Liver (tissue), 3 donors: ENCODE measurements at regions not wholly inside any gene's neighbourhood (a gene's known extent, or its start where the extent isn't known, plus 50 kb on each side); places are given as distances from the start of the nearest gene placed in this dataset.

Experiments
- ATF3 ChIP-seq: IDR thresholded peaks from 2 replicates; pipeline ENCODE4 v1.6.1; 2016; ENCODE audit warnings: antibody characterized with exemption
- CTCF ChIP-seq: fragments of 150-350 bp; IDR thresholded peaks from 2 replicates; pipeline ENCODE4 v1.5.1; 2017; ENCODE audit warnings: improper control_type of control experiment, low read depth, low read length; ENCODE audit not compliant: missing input control
- EGR1 ChIP-seq, 2 donors: IDR thresholded peaks; 2 replicates each; pipeline ENCODE4 v1.6.1; 2016 to 2018; ENCODE audit warnings: antibody characterized with exemption in 2 of 2, low read depth in 2 of 2
- FOXA1 ChIP-seq: IDR thresholded peaks from 2 replicates; pipeline ENCODE4 v1.6.1; 2016; ENCODE audit warnings: antibody characterized with exemption
- GABPA ChIP-seq, 2 donors: IDR thresholded peaks in 1 of 2; conservative IDR thresholded peaks in 1 of 2; 2 replicates each; pipeline ENCODE4 v1.6.1; 2016; ENCODE audit warnings: antibody characterized with exemption in 2 of 2, mild to moderate bottlenecking in 1 of 2, moderate library complexity in 1 of 2
- JUND ChIP-seq, 2 donors: IDR thresholded peaks; 2 replicates each; pipeline ENCODE4 v1.6.1; 2016; ENCODE audit warnings: antibody characterized with exemption in 2 of 2
- MAX ChIP-seq: IDR thresholded peaks from 2 replicates; pipeline ENCODE4 v1.6.1; 2016; ENCODE audit warnings: antibody characterized with exemption
- RAD21 ChIP-seq, 2 donors: IDR thresholded peaks; 2 replicates each; pipeline ENCODE4 v1.6.1; 2016; ENCODE audit warnings: antibody characterized with exemption in 2 of 2, mild to moderate bottlenecking in 2 of 2
- REST ChIP-seq: IDR thresholded peaks from 2 replicates; pipeline ENCODE4 v1.6.1; 2016; ENCODE audit warnings: antibody characterized with exemption, mild to moderate bottlenecking
- RXRA ChIP-seq, 2 donors: IDR thresholded peaks; 2 replicates each; pipeline ENCODE4 v1.6.1; 2017 to 2018; ENCODE audit warnings: antibody characterized with exemption in 2 of 2, mild to moderate bottlenecking in 1 of 2
- SP1 ChIP-seq: IDR thresholded peaks from 2 replicates; pipeline ENCODE4 v1.6.1; 2018; ENCODE audit warnings: antibody characterized with exemption, mild to moderate bottlenecking
- TAF1 ChIP-seq: conservative IDR thresholded peaks from 2 replicates; pipeline ENCODE4 v1.6.1; 2016; ENCODE audit warnings: antibody characterized with exemption, mild to moderate bottlenecking
- YY1 ChIP-seq: IDR thresholded peaks from 2 replicates; pipeline ENCODE4 v1.6.1; 2016; ENCODE audit warnings: antibody characterized with exemption, mild to moderate bottlenecking
- ZBTB33 ChIP-seq: IDR thresholded peaks from 2 replicates; pipeline ENCODE4 v1.6.1; 2016; ENCODE audit warnings: antibody characterized with exemption
- donor health status: healthy.
- donor health status: healthy.

- TF ChIP-seq CTCF = no peak
- TF ChIP-seq REST = no peak
- TF ChIP-seq TAF1 = no peak
- TF ChIP-seq EGR1 (IDR thresholded peaks at IDR 0.05; ENCODE audit: low read depth in 2 of 2) = no peak
- TF ChIP-seq RXRA (IDR thresholded peaks at IDR 0.05) = no peak
- no peak for TF ChIP-seq SP1
- no peak for TF ChIP-seq MAX
- TF ChIP-seq ZBTB33 = no peak
- TF ChIP-seq RAD21 (IDR thresholded peaks at IDR 0.05) = no peak
- TF ChIP-seq JUND (IDR thresholded peaks at IDR 0.05) = no peak
- TF ChIP-seq FOXA1 = no peak
- TF ChIP-seq GABPA (IDR thresholded peaks at IDR 0.05 in 1 of 2, conservative IDR thresholded peaks at IDR 0.05 in 1 of 2) = no peak
- TF ChIP-seq ATF3 = no peak
- no peak for TF ChIP-seq YY1
These were observed 65.7 kb upstream of the FOXC1 start for GRCh38 chr6:1544000-1544399.
